DMS 273 treated with DMSO at 0.1 percent for 48 hours (cell line): ENCODE measurements at regions not wholly inside any gene's neighbourhood (a gene's known extent, or its start where the extent isn't known, plus 50 kb on each side); places are given as distances from the start of the nearest gene placed in this dataset.
"Not testable (repeated sequence)": the region's sequence is repeated elsewhere in the genome, so short reads cannot be mapped to it uniquely, and the experiment has no call there.

Experiments
- DNase-seq: peaks from one replicate; lab custom pipeline; 2025; lab: John Stamatoyannopoulos, UW

- no peak for DNase-seq
These were observed 185.0 kb downstream of the MIS18A start for GRCh38 chr21:32093646-32094462.

GRCh38 chr21:32090956-32091355 is 187.9 kb downstream of the MIS18A start:
- no peak for DNase-seq

GRCh38 chr21:32089766-32090165 is 189.1 kb downstream of the MIS18A start:
- no peak for DNase-seq

GRCh38 chr21:32088471-32088870 is 190.4 kb downstream of the MIS18A start:
- no peak for DNase-seq

- DNase-seq: no peak
These were observed 191.4 kb downstream of the MIS18A start for GRCh38 chr21:32087447-32087846.

GRCh38 chr21:32083197-32083596 is 195.7 kb downstream of the MIS18A start:
- DNase-seq: peak; percentile 45

GRCh38 chr21:32082466-32082865 is 196.4 kb downstream of the MIS18A start:
- no peak for DNase-seq

GRCh38 chr21:32073593-32073992 is 200.8 kb downstream of the HUNK start:
- no peak for DNase-seq

GRCh38 chr21:32073190-32073589 is 200.4 kb downstream of the HUNK start:
- DNase-seq: no peak

- DNase-seq: not testable (repeated sequence)
These were observed 198.8 kb downstream of the HUNK start for GRCh38 chr21:32071620-32072019.

GRCh38 chr21:32070676-32071330 is 198.0 kb downstream of the HUNK start:
- no peak for DNase-seq

GRCh38 chr21:32070126-32070525 is 197.3 kb downstream of the HUNK start:
- no peak for DNase-seq

- DNase-seq: no peak
These were observed 192.8 kb downstream of the HUNK start for GRCh38 chr21:32065654-32066053.

- DNase-seq: no peak
These were observed 191.6 kb downstream of the HUNK start for GRCh38 chr21:32064281-32064910.

GRCh38 chr21:32062591-32063227 is 189.9 kb downstream of the HUNK start:
- no peak for DNase-seq

- DNase-seq: no peak
These were observed 188.9 kb downstream of the HUNK start for GRCh38 chr21:32061729-32062128.

GRCh38 chr21:32056791-32057190 is 184.0 kb downstream of the HUNK start:
- DNase-seq: no peak

- DNase-seq: peak; percentile 80
These were observed 182.5 kb downstream of the HUNK start for GRCh38 chr21:32055305-32055704.
